ENCODE measurements at regions not wholly inside any gene's neighbourhood (a gene's known extent, or its start where the extent isn't known, plus 50 kb on each side); places are given as distances from the start of the nearest gene placed in this dataset.

GRCh38 chrX:45601052-45601451 lies 400.4 kb upstream of the DIPK2B start:
- Histone ChIP-seq H3K9me3 (replicated peaks in 1 of 2; ENCODE audit: control insufficient read depth in 1 of 2, insufficient read depth in 1 of 2, low read length in 2 of 2) (no peaks in the 10 kb centered on the region), H3K27ac (ENCODE audit: low read depth in 1 of 2, low read length in 2 of 2) (no peak overlapping the region), H3K79me2 (ENCODE audit: insufficient read depth, low read length) (no peaks in the 10 kb centered on the region), H4K20me1 (ENCODE audit: insufficient read depth, low read length) (no peaks in the 10 kb centered on the region), H3K4me1 (ENCODE audit: control insufficient read depth in 1 of 2, insufficient read depth in 2 of 2, low read length in 2 of 2) (no peaks in the 10 kb centered on the region), H3K36me3 (replicated peaks in 1 of 2; ENCODE audit: control insufficient read depth in 1 of 2, insufficient read depth in 2 of 2, low read length in 2 of 2) (no peaks in the 10 kb centered on the region), H3K4me2 (replicated peaks; ENCODE audit: extremely low read depth, low read length, poor library complexity, severe bottlenecking) (no peak overlapping the region), H3K9ac (ENCODE audit: insufficient read depth, low read length, poor library complexity, severe bottlenecking) (no peak overlapping the region), H3K4me3 (replicated peaks in 1 of 3; ENCODE audit: low read depth in 2 of 3, low read length in 3 of 3) (no peak overlapping the region), H3K27me3 (ENCODE audit: control insufficient read depth in 2 of 2, insufficient read depth in 2 of 2, low read length in 2 of 2) (peaks cover 0 to 6% of the 10 kb centered on the region in 2 donors), H2AFZ (ENCODE audit: insufficient read depth, low read depth, low read length, poor library complexity, severe bottlenecking) (no peak overlapping the region)
- Mint-ChIP-seq H3K27ac (no peak overlapping the region), H3K4me3 (no peak overlapping the region), H3K9me3 (peaks cover 0 to 4% (median 2%) of the 10 kb centered on the region in 7 donors), H3K27me3 (ENCODE audit: low read depth in 3 of 3) (peaks cover 0 to 7% (median 1%) of the 10 kb centered on the region in 3 donors), H3K36me3 (no peaks in the 10 kb centered on the region), H3K4me1 (no peaks in the 10 kb centered on the region)
- intact Hi-C loops (cut with micrococcal nuclease) = no loop called here
- WGBS (ENCODE audit: insufficient coverage) = 88% methylated on average over 2 of the region's 5 CpGs
- TF ChIP-seq, protein P1, sequence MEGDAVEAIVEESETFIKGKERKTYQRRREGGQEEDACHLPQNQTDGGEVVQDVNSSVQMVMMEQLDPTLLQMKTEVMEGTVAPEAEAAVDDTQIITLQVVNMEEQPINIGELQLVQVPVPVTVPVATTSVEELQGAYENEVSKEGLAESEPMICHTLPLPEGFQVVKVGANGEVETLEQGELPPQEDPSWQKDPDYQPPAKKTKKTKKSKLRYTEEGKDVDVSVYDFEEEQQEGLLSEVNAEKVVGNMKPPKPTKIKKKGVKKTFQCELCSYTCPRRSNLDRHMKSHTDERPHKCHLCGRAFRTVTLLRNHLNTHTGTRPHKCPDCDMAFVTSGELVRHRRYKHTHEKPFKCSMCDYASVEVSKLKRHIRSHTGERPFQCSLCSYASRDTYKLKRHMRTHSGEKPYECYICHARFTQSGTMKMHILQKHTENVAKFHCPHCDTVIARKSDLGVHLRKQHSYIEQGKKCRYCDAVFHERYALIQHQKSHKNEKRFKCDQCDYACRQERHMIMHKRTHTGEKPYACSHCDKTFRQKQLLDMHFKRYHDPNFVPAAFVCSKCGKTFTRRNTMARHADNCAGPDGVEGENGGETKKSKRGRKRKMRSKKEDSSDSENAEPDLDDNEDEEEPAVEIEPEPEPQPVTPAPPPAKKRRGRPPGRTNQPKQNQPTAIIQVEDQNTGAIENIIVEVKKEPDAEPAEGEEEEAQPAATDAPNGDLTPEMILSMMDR (IDR thresholded peaks at IDR 0.05) = no peak
- DNase-seq = no peak

- H3K4me3 ChIP-seq (replicated peaks in 1 of 3; ENCODE audit: low read depth in 2 of 3, low read length in 3 of 3) = no peak overlapping the region
- no peak for DNase-seq
- no peaks in the 10 kb centered on the region for H3K79me2 ChIP-seq (ENCODE audit: insufficient read depth, low read length)
- H3K4me1 ChIP-seq (ENCODE audit: control insufficient read depth in 1 of 2, insufficient read depth in 2 of 2, low read length in 2 of 2) = no peaks in the 10 kb centered on the region
- WGBS (ENCODE audit: insufficient coverage) = no CpG with 5 or more reads among the region's 3 CpGs
- H3K36me3 ChIP-seq (replicated peaks in 1 of 2; ENCODE audit: control insufficient read depth in 1 of 2, insufficient read depth in 2 of 2, low read length in 2 of 2) = no peaks in the 10 kb centered on the region
- H4K20me1 ChIP-seq (ENCODE audit: insufficient read depth, low read length) = no peaks in the 10 kb centered on the region
- H3K4me1 Mint-ChIP-seq = no peaks in the 10 kb centered on the region
- peaks cover 0 to 11% (median 0%) of the 10 kb centered on the region in 3 donors for H3K27me3 Mint-ChIP-seq (ENCODE audit: low read depth in 3 of 3)
- H2AFZ ChIP-seq (ENCODE audit: insufficient read depth, low read depth, low read length, poor library complexity, severe bottlenecking) = no peak overlapping the region
- H3K9me3 ChIP-seq (replicated peaks in 1 of 2; ENCODE audit: control insufficient read depth in 1 of 2, insufficient read depth in 1 of 2, low read length in 2 of 2) = no peaks in the 10 kb centered on the region
- intact Hi-C loops (cut with micrococcal nuclease) = no loop called here
- H3K9me3 Mint-ChIP-seq = peaks cover 0 to 6% (median 0%) of the 10 kb centered on the region in 7 donors
- H3K27ac ChIP-seq (ENCODE audit: low read depth in 1 of 2, low read length in 2 of 2) = no peak overlapping the region
- no peak overlapping the region for H3K9ac ChIP-seq (ENCODE audit: insufficient read depth, low read length, poor library complexity, severe bottlenecking)
- peaks cover 0 to 6% of the 10 kb centered on the region in 2 donors for H3K27me3 ChIP-seq (ENCODE audit: control insufficient read depth in 2 of 2, insufficient read depth in 2 of 2, low read length in 2 of 2)
- no peak overlapping the region for H3K4me2 ChIP-seq (replicated peaks; ENCODE audit: extremely low read depth, low read length, poor library complexity, severe bottlenecking)
- TF ChIP-seq, protein P1 (IDR thresholded peaks at IDR 0.05) = no peak
- no peak overlapping the region for H3K27ac Mint-ChIP-seq
- no peak overlapping the region for H3K4me3 Mint-ChIP-seq
- no peaks in the 10 kb centered on the region for H3K36me3 Mint-ChIP-seq
Measured at GRCh38 chrX:45598861-45599260, 398.2 kb upstream of the DIPK2B start.
